ENCODE measurements at regions not wholly inside any gene's neighbourhood (a gene's known extent, or its start where the extent isn't known, plus 50 kb on each side); places are given as distances from the start of the nearest gene placed in this dataset.

DNA sequence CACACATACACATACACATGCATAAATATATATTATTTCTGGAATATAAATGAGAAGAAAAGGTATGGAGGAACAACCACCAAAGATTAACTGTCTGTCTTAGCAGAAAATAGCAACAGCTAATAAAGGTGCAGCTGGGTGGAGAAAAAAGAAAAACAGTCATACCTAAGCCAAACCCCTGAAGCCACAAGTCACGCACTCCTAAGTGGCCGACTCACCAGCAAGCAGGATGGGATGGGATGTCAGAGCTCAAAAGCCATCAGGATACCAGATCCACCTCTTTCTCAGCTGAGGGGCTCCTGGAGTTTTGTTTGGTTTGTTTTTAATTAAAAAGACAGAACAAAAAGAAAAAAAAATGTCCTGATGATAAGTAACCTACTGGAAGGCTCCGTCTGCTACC, 64.7 kb upstream of the HIVEP3 start:
- TF ChIP-seq, protein P1, sequence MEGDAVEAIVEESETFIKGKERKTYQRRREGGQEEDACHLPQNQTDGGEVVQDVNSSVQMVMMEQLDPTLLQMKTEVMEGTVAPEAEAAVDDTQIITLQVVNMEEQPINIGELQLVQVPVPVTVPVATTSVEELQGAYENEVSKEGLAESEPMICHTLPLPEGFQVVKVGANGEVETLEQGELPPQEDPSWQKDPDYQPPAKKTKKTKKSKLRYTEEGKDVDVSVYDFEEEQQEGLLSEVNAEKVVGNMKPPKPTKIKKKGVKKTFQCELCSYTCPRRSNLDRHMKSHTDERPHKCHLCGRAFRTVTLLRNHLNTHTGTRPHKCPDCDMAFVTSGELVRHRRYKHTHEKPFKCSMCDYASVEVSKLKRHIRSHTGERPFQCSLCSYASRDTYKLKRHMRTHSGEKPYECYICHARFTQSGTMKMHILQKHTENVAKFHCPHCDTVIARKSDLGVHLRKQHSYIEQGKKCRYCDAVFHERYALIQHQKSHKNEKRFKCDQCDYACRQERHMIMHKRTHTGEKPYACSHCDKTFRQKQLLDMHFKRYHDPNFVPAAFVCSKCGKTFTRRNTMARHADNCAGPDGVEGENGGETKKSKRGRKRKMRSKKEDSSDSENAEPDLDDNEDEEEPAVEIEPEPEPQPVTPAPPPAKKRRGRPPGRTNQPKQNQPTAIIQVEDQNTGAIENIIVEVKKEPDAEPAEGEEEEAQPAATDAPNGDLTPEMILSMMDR (IDR thresholded peaks at IDR 0.05) = no peak

- TF ChIP-seq, protein P1 (IDR thresholded peaks at IDR 0.05) = no peak
Observed at GRCh38 chr1:41981796-41982195, 63.1 kb upstream of the HIVEP3 start.

DNA sequence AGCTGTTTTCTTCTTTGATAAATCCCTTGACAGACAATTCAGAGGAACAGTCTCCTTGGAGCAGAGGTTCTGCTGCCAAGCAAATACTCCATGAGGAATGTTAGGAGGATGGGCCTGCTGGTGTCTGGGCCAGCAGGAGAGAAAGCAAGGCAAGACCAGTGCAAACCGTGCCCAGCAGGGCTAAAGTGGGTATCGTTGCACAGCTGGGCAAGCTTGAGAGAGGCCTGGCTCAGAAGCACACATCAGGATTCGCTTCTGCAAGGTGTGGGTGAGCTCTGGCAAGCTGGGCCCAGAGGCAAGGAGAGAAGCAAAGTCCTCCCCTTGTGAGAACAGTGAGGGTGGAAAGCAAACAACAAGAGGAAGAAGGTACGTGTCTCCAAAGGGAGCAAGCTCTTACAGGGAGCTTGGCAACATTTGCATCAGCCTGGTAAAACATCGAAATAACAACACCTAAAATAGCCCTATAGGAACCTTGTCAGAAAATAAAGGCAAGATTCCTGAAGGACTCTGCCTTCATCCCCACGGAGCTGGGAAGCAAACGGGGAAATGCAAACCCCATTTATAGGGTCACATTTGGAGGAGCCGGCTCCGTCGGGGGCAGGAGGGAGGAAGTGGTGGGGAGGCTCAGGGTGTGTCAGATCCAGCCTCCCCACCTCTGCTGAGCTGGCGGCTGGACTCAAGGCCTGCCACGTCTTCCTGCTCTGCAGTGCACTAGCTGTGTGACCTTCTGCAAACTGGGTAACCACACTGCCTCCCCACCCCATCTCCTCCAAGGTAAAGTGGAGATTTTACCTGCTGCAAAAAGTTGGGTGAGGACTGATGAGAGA, 62.3 kb upstream of the HIVEP3 start:
- TF ChIP-seq, protein P1 (IDR thresholded peaks at IDR 0.05) = no peak

- TF ChIP-seq, protein P1 (IDR thresholded peaks at IDR 0.05) = no peak
Observed at GRCh38 chr1:41978986-41979385, 60.3 kb upstream of the HIVEP3 start.

GRCh38 chr1:41977326-41977725, 58.6 kb upstream of the HIVEP3 start:
- TF ChIP-seq, protein P1 (IDR thresholded peaks at IDR 0.05) = no peak

DNA sequence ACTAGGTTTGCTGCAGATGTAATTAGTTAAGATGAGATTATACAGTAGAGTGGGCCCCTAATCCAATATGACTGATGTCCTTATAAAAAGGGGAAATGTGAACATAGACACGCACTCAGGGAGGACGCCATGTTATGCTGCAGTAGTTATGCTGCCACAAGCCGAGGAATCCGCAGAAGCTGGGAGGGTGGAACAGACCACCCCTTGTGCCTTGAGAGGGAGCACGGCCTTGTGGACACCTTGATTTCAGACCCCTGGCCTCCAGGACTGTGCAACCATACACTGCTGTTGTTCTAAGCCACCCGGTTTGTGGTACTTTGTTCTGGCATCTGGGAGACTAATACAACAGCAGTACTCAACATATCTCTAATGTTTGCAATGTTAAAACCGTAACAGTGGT, 57.9 kb upstream of the HIVEP3 start:
- TF ChIP-seq, protein P1 (IDR thresholded peaks at IDR 0.05) = no peak

- TF ChIP-seq, protein P1 (IDR thresholded peaks at IDR 0.05) = no peak
Observed at GRCh38 chr1:41975850-41976569, 57.3 kb upstream of the HIVEP3 start.
